ENCODE measurements at regions not wholly inside any gene's neighbourhood (a gene's known extent, or its start where the extent isn't known, plus 50 kb on each side); places are given as distances from the start of the nearest gene placed in this dataset.

DNA sequence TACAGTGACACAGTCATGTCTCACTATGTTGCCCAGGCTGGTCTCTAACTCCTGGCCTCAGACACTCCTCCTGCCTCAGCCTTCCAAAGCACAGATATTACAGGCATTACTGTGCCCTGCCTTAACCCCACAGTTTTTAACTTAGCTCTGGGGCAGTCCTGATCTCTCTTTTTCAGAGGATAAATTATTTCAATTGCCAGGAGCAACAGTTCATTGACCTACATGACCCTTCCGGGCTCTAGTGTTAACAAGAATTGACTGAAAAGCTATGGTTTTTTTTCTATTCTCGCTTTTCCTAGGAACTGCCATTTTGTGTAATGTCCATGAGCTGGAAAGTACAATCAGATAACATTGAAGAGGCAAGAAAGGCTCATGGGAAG, 92.8 kb downstream of the HNRNPLL start:
- ATAC-seq, result no peak

GRCh38 chr2:38509314-38509946, 93.3 kb downstream of the HNRNPLL start:
- ATAC-seq, result no peak

GRCh38 chr2:38508311-38509039, 94.3 kb downstream of the HNRNPLL start:
- peak; percentile 46 to 81 for ATAC-seq

GRCh38 chr2:38507712-38508111, 95.0 kb downstream of the HNRNPLL start:
- ATAC-seq, result no peak

DNA sequence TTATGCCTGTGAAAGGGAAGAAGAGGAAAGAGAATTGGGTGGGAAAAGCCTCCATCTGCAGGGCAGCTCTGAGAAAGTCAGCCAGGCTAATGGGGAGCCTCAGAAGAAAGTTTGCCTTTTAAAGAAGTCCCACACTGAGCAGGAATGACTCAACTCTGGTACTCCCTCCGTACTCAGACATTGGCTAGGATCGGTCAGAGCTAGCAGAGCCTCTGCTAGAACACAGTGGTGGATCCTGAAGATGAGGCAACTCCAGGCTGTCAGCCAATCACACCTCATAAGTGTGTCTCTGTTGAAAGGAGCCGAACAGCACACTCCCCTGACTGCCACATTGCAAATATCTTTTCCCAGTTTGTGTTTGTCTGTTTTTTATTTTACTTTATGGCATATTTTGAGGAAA, 96.9 kb downstream of the HNRNPLL start:
- ATAC-seq, result no peak

DNA sequence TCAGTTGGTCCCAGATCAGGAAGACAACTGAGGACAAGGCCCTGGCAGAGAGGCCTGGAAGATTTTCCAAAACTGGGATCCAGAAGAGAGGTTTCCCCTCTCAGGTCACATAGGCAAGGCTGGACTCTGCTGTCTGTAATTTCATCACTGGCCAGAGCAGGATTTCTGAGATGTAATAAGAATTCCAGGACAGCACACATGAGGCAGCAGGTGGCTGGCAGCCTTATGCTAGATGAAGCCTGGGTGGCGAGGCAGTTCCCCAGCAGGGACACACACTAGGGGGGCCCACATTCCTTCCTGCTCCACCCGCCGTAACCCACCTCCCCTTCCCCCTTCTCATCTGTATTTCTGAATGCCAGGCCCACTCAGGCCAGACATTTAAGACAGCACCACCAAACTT, 98.6 kb downstream of the HNRNPLL start:
- no peak for ATAC-seq

GRCh38 chr2:38502107-38502506, 100.6 kb downstream of the HNRNPLL start:
- ATAC-seq, result no peak

- ATAC-seq, result no peak
These were observed 102.5 kb downstream of the HNRNPLL start for GRCh38 chr2:38500283-38500634.

DNA sequence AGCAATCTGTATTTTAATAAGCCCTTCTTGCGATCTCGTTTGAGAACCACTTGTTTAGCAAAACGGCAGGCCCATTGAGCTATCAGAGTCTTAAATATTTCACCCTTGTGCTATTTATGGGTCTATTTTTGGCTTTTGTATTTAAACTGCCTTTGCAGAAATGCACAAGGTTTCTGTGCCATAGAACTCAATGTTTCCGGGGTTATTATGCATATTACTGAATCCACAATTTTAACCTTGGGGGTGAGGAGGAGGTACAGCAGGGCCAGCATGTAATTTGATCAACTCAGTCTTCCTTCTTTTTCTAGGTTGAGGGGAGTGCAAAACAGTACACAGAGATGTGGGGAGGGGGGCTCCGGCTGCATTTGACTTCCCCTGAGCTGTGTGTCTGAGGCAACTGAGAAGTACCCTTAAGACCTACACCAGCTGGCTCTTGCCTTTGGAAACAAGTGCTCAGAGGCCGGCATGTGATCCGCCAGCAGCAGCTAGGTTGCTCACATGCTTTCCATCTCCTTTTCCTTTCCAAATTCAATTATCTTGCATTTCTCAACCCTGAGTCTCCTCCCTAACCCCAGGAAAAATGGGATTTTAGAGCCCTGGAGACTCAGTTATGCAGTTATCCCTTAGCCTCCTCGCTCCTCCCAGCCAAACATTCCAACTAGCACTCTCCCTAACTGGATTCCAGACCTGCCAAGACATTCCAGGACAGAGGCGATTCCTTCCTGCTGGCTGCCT, 103.0 kb downstream of the HNRNPLL start:
- ATAC-seq, result no peak

DNA sequence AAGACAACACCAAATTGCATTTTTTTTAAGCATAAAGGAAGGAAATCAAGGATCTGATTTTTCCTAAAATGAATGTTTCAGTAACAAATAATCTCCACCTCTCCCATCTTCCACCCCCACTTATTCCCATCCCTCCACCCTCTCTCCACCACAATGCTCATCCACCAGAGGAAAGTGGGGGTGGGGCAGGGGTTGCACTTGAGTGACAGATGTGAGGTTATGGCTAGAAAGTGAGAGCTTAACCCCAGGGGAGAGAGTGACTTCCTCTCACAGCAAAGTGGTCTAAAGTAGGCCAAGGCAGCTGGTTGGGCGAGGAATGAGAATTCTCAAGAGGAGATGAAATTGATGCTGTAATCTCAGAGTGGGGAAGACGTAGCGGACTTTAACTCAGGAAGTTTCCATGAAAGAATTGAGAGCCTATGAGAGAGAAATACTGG, 104.7 kb downstream of the HNRNPLL start:
- ATAC-seq, result no peak

GRCh38 chr2:38497670-38498037, 105.1 kb downstream of the HNRNPLL start:
- no peak for ATAC-seq

GRCh38 chr2:38496927-38497669, 105.6 kb downstream of the HNRNPLL start:
- no peak for ATAC-seq

GRCh38 chr2:38495880-38496279, 106.8 kb downstream of the HNRNPLL start:
- no peak for ATAC-seq

DNA sequence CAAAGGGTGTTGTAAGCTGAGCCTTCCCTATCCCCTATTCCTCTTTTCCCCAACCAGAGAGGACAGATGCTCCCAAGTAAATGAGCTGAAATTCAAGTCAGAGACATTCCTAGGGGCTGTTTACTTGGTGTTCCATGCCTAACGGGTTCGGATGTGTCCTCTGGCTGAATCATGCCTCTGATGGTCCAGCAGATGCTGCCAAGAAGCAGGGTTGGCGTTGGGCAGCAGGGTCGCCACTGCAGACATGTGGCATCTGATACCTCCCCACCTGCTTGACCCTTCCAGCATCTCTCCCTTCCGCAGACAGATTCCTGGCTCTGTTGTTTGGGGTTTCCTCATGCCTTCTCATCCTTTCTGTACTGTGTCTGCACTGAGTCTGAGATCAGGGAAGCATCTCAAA, 108.3 kb downstream of the HNRNPLL start:
- no peak for ATAC-seq

DNA sequence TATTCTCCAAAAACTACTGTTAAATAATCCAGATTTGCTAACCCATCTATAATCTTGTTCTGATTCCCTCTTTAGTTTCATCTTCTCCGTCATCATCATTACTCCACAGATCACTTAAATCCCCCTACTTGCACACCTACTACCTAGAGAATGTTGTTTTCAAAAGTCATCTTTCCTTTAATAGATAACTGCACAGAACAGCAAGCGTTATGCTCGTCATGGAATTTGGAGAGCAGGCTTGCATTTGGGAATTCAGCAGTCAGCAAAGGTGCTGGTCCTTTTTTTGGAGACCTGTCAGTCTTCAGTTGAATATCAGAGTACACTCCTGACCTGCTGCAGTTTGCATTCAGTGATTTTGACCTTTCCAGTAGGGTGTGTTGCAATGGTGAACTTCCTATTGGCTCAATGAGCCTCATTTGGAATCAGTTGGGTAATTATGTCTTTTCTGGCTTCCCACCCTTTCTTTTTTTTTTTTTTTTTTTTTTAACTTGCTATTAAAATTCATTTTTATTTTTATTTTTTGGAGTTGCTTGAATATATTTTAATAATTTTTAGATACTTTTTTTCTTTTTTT, 110.6 kb downstream of the HNRNPLL start:
- ATAC-seq, result no peak

GRCh38 chr2:38491436-38491835, 111.3 kb downstream of the HNRNPLL start:
- ATAC-seq, result no peak

- no peak for ATAC-seq
These were observed 112.8 kb upstream of the ATL2 start for GRCh38 chr2:38489846-38490245.

DNA sequence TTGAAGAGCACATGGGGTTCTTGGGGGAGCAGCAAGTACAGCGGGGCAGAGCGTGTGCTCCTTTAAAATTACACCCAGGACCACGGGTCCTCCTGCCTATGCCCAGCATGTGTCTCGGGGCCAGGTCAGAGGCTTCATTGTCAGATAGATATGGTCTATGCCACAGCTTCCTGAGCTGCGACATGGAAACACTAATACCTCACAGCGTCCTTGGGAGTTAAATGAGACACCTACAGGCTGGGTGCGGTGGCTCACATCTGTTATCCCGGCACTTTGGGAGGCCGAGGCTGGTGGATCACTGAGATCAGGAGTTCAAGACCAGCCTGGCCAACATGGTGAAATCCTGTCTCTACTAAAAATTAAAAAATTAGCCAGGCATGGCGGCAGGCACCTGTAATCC, 110.8 kb upstream of the ATL2 start:
- ATAC-seq, result no peak

DNA sequence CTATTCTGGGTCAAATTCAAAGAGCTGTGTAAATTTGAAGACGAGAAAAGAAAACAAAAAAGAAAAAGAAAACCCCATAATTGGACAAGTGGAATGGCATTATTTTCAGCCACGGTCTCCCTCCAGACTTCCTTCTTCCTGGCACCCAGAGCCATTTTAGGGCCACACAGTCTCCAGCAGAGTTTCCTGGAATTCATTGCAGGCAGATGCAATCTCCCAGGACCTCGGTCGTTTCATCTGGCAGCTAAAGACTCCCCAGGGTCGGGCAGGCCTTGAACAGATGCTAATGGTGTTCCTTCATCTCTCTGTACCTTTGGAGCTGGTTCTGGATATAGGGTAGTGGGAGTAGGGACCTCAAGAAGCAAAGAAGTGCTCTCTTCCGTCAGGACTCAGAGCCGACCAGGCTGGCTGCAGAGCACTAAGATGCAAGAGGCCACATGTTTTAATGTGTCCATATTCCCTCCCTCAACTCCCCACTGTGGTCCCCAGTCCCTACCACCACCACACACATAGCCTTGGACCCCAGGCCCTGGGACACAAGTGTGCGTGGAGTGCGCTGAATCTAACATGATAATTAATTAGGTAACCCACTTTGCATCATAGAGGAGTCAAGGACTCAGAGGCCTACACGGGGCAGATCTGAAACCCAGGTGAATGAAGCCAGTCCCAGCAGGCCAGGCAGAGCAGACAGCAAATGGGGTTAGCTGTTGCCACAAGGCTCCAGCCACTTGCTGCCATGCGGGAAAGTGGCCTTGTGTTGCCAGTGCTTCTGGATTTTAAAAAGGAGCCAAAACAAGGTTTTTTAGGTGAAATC, 109.3 kb upstream of the ATL2 start:
- no peak for ATAC-seq

DNA sequence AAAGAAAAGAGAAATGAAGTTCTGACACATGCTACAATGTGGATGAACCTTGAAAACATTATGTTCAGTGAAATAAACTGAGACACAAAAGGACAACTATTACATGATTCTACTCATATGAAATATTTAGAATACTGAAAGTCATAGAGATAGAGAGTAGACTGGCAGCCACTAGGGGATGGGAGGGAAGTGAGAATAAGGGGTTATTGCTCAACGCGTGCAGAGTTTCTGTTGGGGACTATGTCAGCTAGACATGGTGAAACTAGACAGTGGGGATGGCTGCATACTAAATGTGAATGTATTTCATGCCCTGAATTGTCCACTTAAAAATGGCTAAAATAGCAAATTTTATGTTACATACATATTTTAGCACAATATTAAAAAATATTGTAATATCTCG, 108.7 kb upstream of the ATL2 start:
- ATAC-seq, result peak in 1 of 2 donors; percentile 30

- no peak for ATAC-seq
These were observed 107.9 kb upstream of the ATL2 start for GRCh38 chr2:38484957-38485356.

Data from activated CD4-positive, CD25-positive, alpha-beta regulatory T cell treated with anti-CD3 and anti-CD28 coated beads, Interleukin-2, amount 50 U/mL, for 24 hours (primary cell).